IPS DF 6.9 (cell line): ENCODE measurements at regions not wholly inside any gene's neighbourhood (a gene's known extent, or its start where the extent isn't known, plus 50 kb on each side); places are given as distances from the start of the nearest gene placed in this dataset.

Experiments
- DNase-seq: peaks from one replicate; pipeline ENCODE4 v3.0.0-alpha.2; 2013; ENCODE audit warnings: low read depth, low spot score
- H3K27ac ChIP-seq: one replicate; pipeline ENCODE4 v1.5.1; 2013; ENCODE audit warnings: low read length, control low read depth
- H3K27me3 ChIP-seq: 2 replicates; pipeline ENCODE4 v1.6.1; 2013; ENCODE audit warnings: mild to moderate bottlenecking, low read length; ENCODE audit not compliant: control insufficient read depth, insufficient read depth
- H3K36me3 ChIP-seq: 2 replicates; pipeline ENCODE4 v1.6.1; 2013; ENCODE audit warnings: low read length; ENCODE audit not compliant: control insufficient read depth, insufficient read depth
- H3K4me1 ChIP-seq: 2 replicates; pipeline ENCODE4 v1.6.1; 2013; ENCODE audit warnings: low read length; ENCODE audit not compliant: control insufficient read depth, insufficient read depth
- H3K4me3 ChIP-seq: 2 replicates; pipeline ENCODE4 v1.5.1; 2013; ENCODE audit warnings: mild to moderate bottlenecking, low read length
- H3K9me3 ChIP-seq: 2 replicates; pipeline ENCODE4 v1.6.1; 2013; ENCODE audit warnings: low read length, inconsistent platforms; ENCODE audit not compliant: control insufficient read depth, insufficient read depth
- WGBS: extraction: QIAGEN DNeasy Blood & Tissue Kit; methylation state at CpG from one replicate; pipeline ENCODE4 v1.1.7; 2013; ENCODE audit warnings: mixed read lengths, missing lambda C conversion rate; ENCODE audit not compliant: insufficient read length, insufficient coverage; 5-methylcytosine and 5-hydroxymethylcytosine counted together

GRCh38 chr9:86818636-86819035 lies 128.7 kb downstream of the GAS1 start:
- Histone ChIP-seq H3K27me3 (no peaks in the 10 kb centered on the region), H3K4me1 (no peaks in the 10 kb centered on the region), H3K4me3 (no peak overlapping the region), H3K27ac (no peak overlapping the region), H3K36me3 (no peaks in the 10 kb centered on the region; the same call in 1 of the 2 replicates), H3K9me3 (no peaks in the 10 kb centered on the region)
- WGBS = no CpG with 5 or more reads among the region's 6 CpGs
- DNase-seq = no peak

- H3K4me1 ChIP-seq = no peaks in the 10 kb centered on the region
- no CpG with 5 or more reads among the region's 5 CpGs for WGBS
- DNase-seq = no peak
Measured at GRCh38 chr9:86816868-86817267, 130.4 kb downstream of the GAS1 start.

GRCh38 chr9:86816366-86816765 lies 130.9 kb downstream of the GAS1 start:
- Histone ChIP-seq H3K4me3 (no peak overlapping the region), H3K36me3 (no peaks in the 10 kb centered on the region; the same call in 1 of the 2 replicates), H3K9me3 (no peaks in the 10 kb centered on the region), H3K27ac (no peak overlapping the region), H3K27me3 (no peaks in the 10 kb centered on the region), H3K4me1 (no peaks in the 10 kb centered on the region)
- no CpG with 5 or more reads among the region's 2 CpGs for whole genome bisulfite sequencing
- DNase-seq = no peak

More at GRCh38 chr9:86816868-86817267, 130.4 kb downstream of the GAS1 start:
- Histone ChIP-seq H3K36me3 (no peaks in the 10 kb centered on the region; the same call in 1 of the 2 replicates), H3K27ac (no peak overlapping the region), H3K4me3 (no peak overlapping the region), H3K9me3 (no peaks in the 10 kb centered on the region), H3K27me3 (no peaks in the 10 kb centered on the region)

GRCh38 chr9:86812616-86813015 lies 134.7 kb downstream of the GAS1 start:
- no peak overlapping the region for H3K4me3 ChIP-seq
- no CpG with 5 or more reads among the region's 3 CpGs for WGBS
- H3K27ac ChIP-seq = no peak overlapping the region
- peaks cover 2% of the 10 kb centered on the region; the same call in 1 of the 2 replicates for H3K4me1 ChIP-seq
- no peaks in the 10 kb centered on the region for H3K9me3 ChIP-seq
- H3K36me3 ChIP-seq = no peaks in the 10 kb centered on the region
- DNase-seq = no peak
- no peaks in the 10 kb centered on the region for H3K27me3 ChIP-seq

- no CpG with 5 or more reads among the region's 9 CpGs for WGBS
- Histone ChIP-seq H3K27me3 (no peaks in the 10 kb centered on the region), H3K36me3 (no peaks in the 10 kb centered on the region), H3K9me3 (no peaks in the 10 kb centered on the region), H3K27ac (no peak overlapping the region), H3K4me3 (no peak overlapping the region), H3K4me1 (peaks cover 2% of the 10 kb centered on the region; the same call in 1 of the 2 replicates)
- DNase-seq = no peak
Measured at GRCh38 chr9:86809759-86810367, 137.4 kb downstream of the GAS1 start.

- Histone ChIP-seq H3K36me3 (no peaks in the 10 kb centered on the region), H3K27ac (no peak overlapping the region), H3K27me3 (no peaks in the 10 kb centered on the region), H3K9me3 (no peaks in the 10 kb centered on the region), H3K4me3 (no peak overlapping the region), H3K4me1 (peaks cover 2% of the 10 kb centered on the region; the same call in 1 of the 2 replicates)
- DNase-seq = no peak
- no CpG with 5 or more reads among the region's 6 CpGs for WGBS
Measured at GRCh38 chr9:86809151-86809550, 138.2 kb downstream of the GAS1 start.

GRCh38 chr9:86807367-86807976 lies 139.8 kb downstream of the GAS1 start:
- DNase-seq = no peak
- Histone ChIP-seq H3K27me3 (no peaks in the 10 kb centered on the region), H3K9me3 (no peaks in the 10 kb centered on the region), H3K27ac (no peak overlapping the region), H3K4me3 (no peak overlapping the region), H3K4me1 (peaks cover 2% of the 10 kb centered on the region; the same call in 1 of the 2 replicates), H3K36me3 (0 out of 2 replicates have a peak, but pooled peaks cover 2% of the 10 kb centered on the region)
- WGBS = no CpG with 5 or more reads among the region's 16 CpGs

GRCh38 chr9:86804011-86804410 lies 143.3 kb downstream of the GAS1 start:
- H3K36me3 ChIP-seq = 0 out of 2 replicates have a peak, but pooled peaks cover 2% of the 10 kb centered on the region
- no peak overlapping the region for H3K27ac ChIP-seq
- H3K27me3 ChIP-seq = no peaks in the 10 kb centered on the region
- H3K4me1 ChIP-seq = peaks cover 2% of the 10 kb centered on the region
- no CpG with 5 or more reads among the region's 3 CpGs for WGBS
- H3K9me3 ChIP-seq = no peaks in the 10 kb centered on the region
- H3K4me3 ChIP-seq = no peak overlapping the region
- DNase-seq = no peak

GRCh38 chr9:86802900-86803673 lies 144.2 kb downstream of the GAS1 start:
- Histone ChIP-seq H3K4me1 (peaks cover 2% of the 10 kb centered on the region), H3K27me3 (no peaks in the 10 kb centered on the region), H3K9me3 (no peaks in the 10 kb centered on the region), H3K36me3 (0 out of 2 replicates have a peak, but pooled peaks cover 2% of the 10 kb centered on the region), H3K27ac (no peak overlapping the region), H3K4me3 (no peak overlapping the region)
- DNase-seq = no peak
- WGBS = no CpG with 5 or more reads among the region's 5 CpGs

- no peaks in the 10 kb centered on the region; the same call in 1 of the 2 replicates for H3K4me1 ChIP-seq
- H3K36me3 ChIP-seq = 0 out of 2 replicates have a peak, but pooled peaks cover 2% of the 10 kb centered on the region
- WGBS = no CpG with 5 or more reads among the region's 5 CpGs
- H3K4me3 ChIP-seq = no peak overlapping the region
- no peaks in the 10 kb centered on the region for H3K9me3 ChIP-seq
- no peak for DNase-seq
- H3K27ac ChIP-seq = no peak overlapping the region
- H3K27me3 ChIP-seq = no peaks in the 10 kb centered on the region
Measured at GRCh38 chr9:86801246-86801645, 146.1 kb downstream of the GAS1 start.
